Activated T-cell treated with anti-CD3 and anti-CD28 coated beads, Interleukin-2, amount 50 U/mL, for 24 hours (primary cell): ENCODE measurements at regions not wholly inside any gene's neighbourhood (a gene's known extent, or its start where the extent isn't known, plus 50 kb on each side); places are given as distances from the start of the nearest gene placed in this dataset.

Experiments
- DNase-seq: peaks from one replicate; pipeline ENCODE4 v3.0.0-alpha.2; 2020
- H3K27ac Mint-ChIP-seq: 2 replicates; pipeline ENCODE4 v1.8.0; 2020; ENCODE audit warnings: mild to moderate bottlenecking, mixed read lengths
- H3K27me3 Mint-ChIP-seq: 2 replicates; pipeline ENCODE4 v1.8.0; 2020; ENCODE audit warnings: mixed read lengths
- H3K36me3 Mint-ChIP-seq: 2 replicates; pipeline ENCODE4 v1.8.0; 2020; ENCODE audit warnings: low read depth, mixed read lengths
- H3K4me1 Mint-ChIP-seq: 2 replicates; pipeline ENCODE4 v1.8.0; 2020; ENCODE audit warnings: low read depth, mixed read lengths
- H3K4me3 Mint-ChIP-seq: 2 replicates; pipeline ENCODE4 v1.8.0; 2020; ENCODE audit warnings: mild to moderate bottlenecking, moderate library complexity, mixed read lengths
- H3K9me3 Mint-ChIP-seq: 2 replicates; pipeline ENCODE4 v1.8.0; 2020; ENCODE audit warnings: mixed read lengths

GRCh38 chr13:63938851-63939250 is 2523.2 kb upstream of the PCDH20 start:
- no peak overlapping the region for H3K27ac Mint-ChIP-seq
- no peak for DNase-seq
- H3K4me1 Mint-ChIP-seq, result no peaks in the 10 kb centered on the region
- H3K27me3 Mint-ChIP-seq, result no peaks in the 10 kb centered on the region
- no peaks in the 10 kb centered on the region for H3K36me3 Mint-ChIP-seq
- H3K4me3 Mint-ChIP-seq, result no peak overlapping the region
- peaks cover 17% of the 10 kb centered on the region for H3K9me3 Mint-ChIP-seq

- no peaks in the 10 kb centered on the region for H3K4me1 Mint-ChIP-seq
- no peak overlapping the region for H3K4me3 Mint-ChIP-seq
- no peaks in the 10 kb centered on the region for H3K36me3 Mint-ChIP-seq
- no peak for DNase-seq
- no peaks in the 10 kb centered on the region for H3K27me3 Mint-ChIP-seq
- peaks cover 11% of the 10 kb centered on the region for H3K9me3 Mint-ChIP-seq
- H3K27ac Mint-ChIP-seq, result no peak overlapping the region
Measured at GRCh38 chr13:63910511-63910910, 2494.9 kb upstream of the PCDH20 start.

- no peak for DNase-seq
- no peak overlapping the region for H3K27ac Mint-ChIP-seq
- no peaks in the 10 kb centered on the region for H3K4me1 Mint-ChIP-seq
- no peak overlapping the region for H3K4me3 Mint-ChIP-seq
- H3K27me3 Mint-ChIP-seq, result no peaks in the 10 kb centered on the region
- peaks cover 11% of the 10 kb centered on the region for H3K9me3 Mint-ChIP-seq
- no peaks in the 10 kb centered on the region for H3K36me3 Mint-ChIP-seq
Measured at GRCh38 chr13:63909726-63910375, 2494.2 kb upstream of the PCDH20 start.

GRCh38 chr13:63902141-63902540 is 2486.5 kb upstream of the PCDH20 start:
- Mint-ChIP-seq H3K36me3 (no peaks in the 10 kb centered on the region), H3K9me3 (peaks cover 11% of the 10 kb centered on the region), H3K4me1 (no peaks in the 10 kb centered on the region), H3K27ac (no peak overlapping the region), H3K4me3 (no peak overlapping the region), H3K27me3 (no peaks in the 10 kb centered on the region)
- DNase-seq, result no peak

GRCh38 chr13:63901630-63902029 is 2486.0 kb upstream of the PCDH20 start:
- no peak overlapping the region for H3K4me3 Mint-ChIP-seq
- DNase-seq, result no peak
- no peaks in the 10 kb centered on the region for H3K4me1 Mint-ChIP-seq
- H3K36me3 Mint-ChIP-seq, result no peaks in the 10 kb centered on the region
- H3K27me3 Mint-ChIP-seq, result no peaks in the 10 kb centered on the region
- no peak overlapping the region for H3K27ac Mint-ChIP-seq
- H3K9me3 Mint-ChIP-seq, result peaks cover 10% of the 10 kb centered on the region

- no peak for DNase-seq
- H3K4me1 Mint-ChIP-seq, result no peaks in the 10 kb centered on the region
- H3K36me3 Mint-ChIP-seq, result no peaks in the 10 kb centered on the region
- no peak overlapping the region for H3K27ac Mint-ChIP-seq
- H3K9me3 Mint-ChIP-seq, result peaks cover 16% of the 10 kb centered on the region
- H3K27me3 Mint-ChIP-seq, result no peaks in the 10 kb centered on the region
- no peak overlapping the region for H3K4me3 Mint-ChIP-seq
Measured at GRCh38 chr13:63900406-63900805, 2484.8 kb upstream of the PCDH20 start.

GRCh38 chr13:63896321-63896720 is 2480.7 kb upstream of the PCDH20 start:
- no peak for DNase-seq
- H3K27me3 Mint-ChIP-seq, result no peaks in the 10 kb centered on the region
- no peak overlapping the region for H3K4me3 Mint-ChIP-seq
- no peaks in the 10 kb centered on the region for H3K4me1 Mint-ChIP-seq
- H3K9me3 Mint-ChIP-seq, result peaks cover 11% of the 10 kb centered on the region
- H3K36me3 Mint-ChIP-seq, result no peaks in the 10 kb centered on the region
- H3K27ac Mint-ChIP-seq, result no peak overlapping the region

GRCh38 chr13:63882052-63882451 is 2466.4 kb upstream of the PCDH20 start:
- H3K4me3 Mint-ChIP-seq, result no peak overlapping the region
- no peaks in the 10 kb centered on the region for H3K36me3 Mint-ChIP-seq
- no peak overlapping the region for H3K27ac Mint-ChIP-seq
- no peak for DNase-seq
- H3K9me3 Mint-ChIP-seq, result peaks cover 8% of the 10 kb centered on the region
- H3K27me3 Mint-ChIP-seq, result no peaks in the 10 kb centered on the region
- no peaks in the 10 kb centered on the region for H3K4me1 Mint-ChIP-seq

- Mint-ChIP-seq H3K9me3 (peaks cover 13% of the 10 kb centered on the region), H3K4me3 (no peak overlapping the region), H3K27ac (no peak overlapping the region)
Measured at GRCh38 chr13:63880705-63881104, 2465.1 kb upstream of the PCDH20 start.

GRCh38 chr13:63873936-63874335 is 2458.3 kb upstream of the PCDH20 start:
- H3K27me3 Mint-ChIP-seq, result no peaks in the 10 kb centered on the region
- no peak for DNase-seq
- H3K4me1 Mint-ChIP-seq, result no peaks in the 10 kb centered on the region
- no peaks in the 10 kb centered on the region for H3K36me3 Mint-ChIP-seq
- no peak overlapping the region for H3K4me3 Mint-ChIP-seq
- H3K27ac Mint-ChIP-seq, result no peak overlapping the region
- H3K9me3 Mint-ChIP-seq, result peaks cover 12% of the 10 kb centered on the region

More at GRCh38 chr13:63880705-63881104, 2465.1 kb upstream of the PCDH20 start:
- Mint-ChIP-seq H3K4me1 (no peaks in the 10 kb centered on the region), H3K27me3 (no peaks in the 10 kb centered on the region), H3K36me3 (no peaks in the 10 kb centered on the region)
- DNase-seq, result no peak

GRCh38 chr13:63864171-63864902 is 2448.7 kb upstream of the PCDH20 start:
- H3K4me1 Mint-ChIP-seq, result no peaks in the 10 kb centered on the region
- no peak overlapping the region for H3K27ac Mint-ChIP-seq
- DNase-seq, result no peak
- no peaks in the 10 kb centered on the region for H3K36me3 Mint-ChIP-seq
- H3K27me3 Mint-ChIP-seq, result no peaks in the 10 kb centered on the region
- peaks cover 34% of the 10 kb centered on the region for H3K9me3 Mint-ChIP-seq
- no peak overlapping the region for H3K4me3 Mint-ChIP-seq

GRCh38 chr13:63855457-63856118 is 2439.9 kb upstream of the PCDH20 start:
- no peaks in the 10 kb centered on the region for H3K36me3 Mint-ChIP-seq
- H3K4me1 Mint-ChIP-seq, result no peaks in the 10 kb centered on the region
- H3K4me3 Mint-ChIP-seq, result no peak overlapping the region
- no peak for DNase-seq
- no peak overlapping the region for H3K27ac Mint-ChIP-seq
- no peaks in the 10 kb centered on the region for H3K27me3 Mint-ChIP-seq
- H3K9me3 Mint-ChIP-seq, result peaks cover 6% of the 10 kb centered on the region

GRCh38 chr13:63853816-63854215 is 2438.2 kb upstream of the PCDH20 start:
- H3K36me3 Mint-ChIP-seq, result no peaks in the 10 kb centered on the region
- H3K4me3 Mint-ChIP-seq, result no peak overlapping the region
- no peaks in the 10 kb centered on the region for H3K27me3 Mint-ChIP-seq
- H3K27ac Mint-ChIP-seq, result no peak overlapping the region
- H3K9me3 Mint-ChIP-seq, result peaks cover 6% of the 10 kb centered on the region
- DNase-seq, result no peak
- H3K4me1 Mint-ChIP-seq, result no peaks in the 10 kb centered on the region

GRCh38 chr13:63851526-63851925 is 2435.9 kb upstream of the PCDH20 start:
- Mint-ChIP-seq H3K4me1 (no peaks in the 10 kb centered on the region), H3K27me3 (no peaks in the 10 kb centered on the region), H3K9me3 (peaks cover 3% of the 10 kb centered on the region), H3K36me3 (no peaks in the 10 kb centered on the region), H3K4me3 (no peak overlapping the region), H3K27ac (no peak overlapping the region)
- no peak for DNase-seq
